ENCODE measurements at regions not wholly inside any gene's neighbourhood (a gene's known extent, or its start where the extent isn't known, plus 50 kb on each side); places are given as distances from the start of the nearest gene placed in this dataset.
A peak's percentile ranks its signal among the peaks of the same experiment; 100 is the strongest.

DNA sequence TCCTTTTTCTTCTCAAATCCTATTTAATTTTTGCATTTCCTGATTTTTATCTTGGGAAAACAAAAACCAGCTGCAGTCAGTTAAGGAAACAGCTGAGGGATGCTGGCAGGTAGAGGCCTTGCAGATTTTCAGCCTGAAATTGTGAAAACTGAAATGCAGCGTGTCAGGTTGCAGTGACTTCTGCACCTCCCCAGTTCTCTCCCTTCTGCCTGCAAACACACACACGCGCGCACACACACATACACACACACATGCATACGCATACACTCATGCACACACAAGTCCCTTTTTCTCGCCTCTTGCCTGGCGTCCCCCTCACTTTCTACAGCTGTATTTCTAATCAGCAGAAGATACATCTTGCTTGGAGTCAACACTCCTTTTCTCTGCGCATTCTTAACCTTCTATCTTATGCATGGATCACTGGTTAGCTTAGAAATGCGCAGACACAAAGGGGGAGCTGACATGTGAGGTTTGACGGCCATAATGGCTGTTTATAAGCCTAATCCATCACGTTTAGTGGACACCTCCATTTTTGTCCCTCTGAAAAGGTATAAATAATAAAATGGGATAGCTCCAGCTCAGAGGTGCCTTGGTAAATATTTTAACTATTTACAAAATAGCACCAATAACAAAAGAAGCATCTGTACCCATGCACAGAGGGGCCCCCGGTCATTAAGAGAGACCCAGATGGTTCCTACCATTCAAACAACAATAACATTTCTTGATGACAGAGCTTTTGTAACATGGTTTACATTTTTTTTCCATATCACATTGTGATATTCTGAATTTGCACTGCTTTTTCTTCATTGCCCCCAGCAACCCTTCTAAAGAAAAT is 392.1 kb upstream of the SALL1 start:
- Histone ChIP-seq H3K4me2 (ENCODE audit: insufficient read depth, low read length, poor library complexity, severe bottlenecking) (peak overlapping the region; percentile 26), H2AK5ac (ENCODE audit: low read depth, low read length) (no peak overlapping the region), H3K9me3 (replicated peaks in 1 of 2; ENCODE audit: control insufficient read depth in 2 of 2, insufficient read depth in 1 of 2, low read depth in 1 of 2, low read length in 2 of 2) (no peaks in the 10 kb centered on the region), H3K18ac (ENCODE audit: low read length) (peak overlapping the region; percentile 71), H2BK5ac (ENCODE audit: low read length) (peak overlapping the region; percentile 6), H3K14ac (ENCODE audit: low read length) (no peak overlapping the region), H4K91ac (ENCODE audit: low read depth, low read length, poor library complexity) (no peak overlapping the region), H3K79me1 (ENCODE audit: low read depth, low read length) (no peaks in the 10 kb centered on the region), H2BK15ac (ENCODE audit: low read length) (no peak overlapping the region), H3K4me3 (ENCODE audit: low read length in 2 of 2) (no peak overlapping the region), H2BK12ac (ENCODE audit: low read length) (no peak overlapping the region), H3K4me1 (ENCODE audit: control insufficient read depth in 2 of 2, insufficient read depth in 1 of 2, low read depth in 1 of 2, low read length in 2 of 2) (peaks cover 42 to 54% of the 10 kb centered on the region in 2 donors), H4K8ac (ENCODE audit: low read depth, low read length) (no peak overlapping the region), H3K4ac (ENCODE audit: low read length) (no peak overlapping the region), H3K27ac (replicated peaks; ENCODE audit: low read length) (peak overlapping the region; percentile 82), H3K36me3 (replicated peaks in 1 of 2; ENCODE audit: control insufficient read depth in 2 of 2, insufficient read depth in 2 of 2, low read length in 2 of 2) (no peaks in the 10 kb centered on the region), H3K23ac (ENCODE audit: low read depth, low read length, poor library complexity) (no peak overlapping the region), H2BK120ac (ENCODE audit: low read depth, low read length) (no peak overlapping the region), H3K27me3 (ENCODE audit: control insufficient read depth in 3 of 3, insufficient read depth in 3 of 3, low read depth in 1 of 3, low read length in 3 of 3) (no peaks in the 10 kb centered on the region), H3K9ac (ENCODE audit: low read depth, low read length, poor library complexity) (no peak overlapping the region), H2AFZ (ENCODE audit: low read length) (peak overlapping the region; percentile 76)
- no CpG with 5 or more reads among the region's 12 CpGs for WGBS, 2 donors (ENCODE audit: extremely low coverage in 2 of 2, insufficient read length in 2 of 2, insufficient replicate concordance in 1 of 2)
- DNase-seq (ENCODE audit: low spot score) = peak; percentile 71

DNA sequence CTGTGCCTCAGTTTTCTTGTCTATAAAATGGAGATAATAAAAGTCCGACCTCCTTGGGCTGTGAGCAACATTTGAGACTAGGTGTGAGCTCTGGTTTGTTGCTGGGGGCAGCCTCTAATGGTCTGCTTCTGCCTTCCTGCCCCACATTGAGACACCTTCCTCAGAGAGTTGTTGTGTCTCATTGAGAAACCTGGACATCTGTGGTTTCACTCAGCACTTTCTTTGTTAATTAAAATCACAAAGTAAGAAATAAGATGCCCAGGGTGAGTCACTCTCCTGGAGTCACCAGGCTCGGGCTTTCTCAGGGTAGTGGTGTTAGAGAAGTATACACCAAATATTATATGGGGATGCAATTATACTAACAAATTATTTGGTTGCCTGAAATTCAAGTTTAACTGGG is 389.2 kb upstream of the SALL1 start:
- H2AFZ ChIP-seq (ENCODE audit: low read length) = no peak overlapping the region
- peaks cover 42 to 60% of the 10 kb centered on the region in 2 donors for H3K4me1 ChIP-seq (ENCODE audit: control insufficient read depth in 2 of 2, insufficient read depth in 1 of 2, low read depth in 1 of 2, low read length in 2 of 2)
- no peak overlapping the region for H2BK15ac ChIP-seq (ENCODE audit: low read length)
- no peak overlapping the region for H3K4ac ChIP-seq (ENCODE audit: low read length)
- H3K18ac ChIP-seq (ENCODE audit: low read length) = no peak overlapping the region
- H2AK5ac ChIP-seq (ENCODE audit: low read depth, low read length) = no peak overlapping the region
- no peak overlapping the region for H4K8ac ChIP-seq (ENCODE audit: low read depth, low read length)
- no peaks in the 10 kb centered on the region for H3K79me1 ChIP-seq (ENCODE audit: low read depth, low read length)
- H3K36me3 ChIP-seq (replicated peaks in 1 of 2; ENCODE audit: control insufficient read depth in 2 of 2, insufficient read depth in 2 of 2, low read length in 2 of 2) = no peaks in the 10 kb centered on the region
- H3K4me2 ChIP-seq (ENCODE audit: insufficient read depth, low read length, poor library complexity, severe bottlenecking) = no peak overlapping the region
- H3K9ac ChIP-seq (ENCODE audit: low read depth, low read length, poor library complexity) = no peak overlapping the region
- H3K27me3 ChIP-seq (ENCODE audit: control insufficient read depth in 3 of 3, insufficient read depth in 3 of 3, low read depth in 1 of 3, low read length in 3 of 3) = no peaks in the 10 kb centered on the region
- no peak overlapping the region for H4K91ac ChIP-seq (ENCODE audit: low read depth, low read length, poor library complexity)
- H3K4me3 ChIP-seq (ENCODE audit: low read length in 2 of 2) = no peak overlapping the region
- no peaks in the 10 kb centered on the region for H3K9me3 ChIP-seq (replicated peaks in 1 of 2; ENCODE audit: control insufficient read depth in 2 of 2, insufficient read depth in 1 of 2, low read depth in 1 of 2, low read length in 2 of 2)
- H2BK12ac ChIP-seq (ENCODE audit: low read length) = no peak overlapping the region
- H3K23ac ChIP-seq (ENCODE audit: low read depth, low read length, poor library complexity) = no peak overlapping the region
- no peak for DNase-seq (ENCODE audit: low spot score)
- H3K27ac ChIP-seq (replicated peaks; ENCODE audit: low read length) = no peak overlapping the region
- no CpG with 5 or more reads among the region's 2 CpGs for WGBS, 2 donors (ENCODE audit: extremely low coverage in 2 of 2, insufficient read length in 2 of 2, insufficient replicate concordance in 1 of 2)
- no peak overlapping the region for H2BK120ac ChIP-seq (ENCODE audit: low read depth, low read length)
- no peak overlapping the region for H2BK5ac ChIP-seq (ENCODE audit: low read length)
- no peak overlapping the region for H3K14ac ChIP-seq (ENCODE audit: low read length)

DNA sequence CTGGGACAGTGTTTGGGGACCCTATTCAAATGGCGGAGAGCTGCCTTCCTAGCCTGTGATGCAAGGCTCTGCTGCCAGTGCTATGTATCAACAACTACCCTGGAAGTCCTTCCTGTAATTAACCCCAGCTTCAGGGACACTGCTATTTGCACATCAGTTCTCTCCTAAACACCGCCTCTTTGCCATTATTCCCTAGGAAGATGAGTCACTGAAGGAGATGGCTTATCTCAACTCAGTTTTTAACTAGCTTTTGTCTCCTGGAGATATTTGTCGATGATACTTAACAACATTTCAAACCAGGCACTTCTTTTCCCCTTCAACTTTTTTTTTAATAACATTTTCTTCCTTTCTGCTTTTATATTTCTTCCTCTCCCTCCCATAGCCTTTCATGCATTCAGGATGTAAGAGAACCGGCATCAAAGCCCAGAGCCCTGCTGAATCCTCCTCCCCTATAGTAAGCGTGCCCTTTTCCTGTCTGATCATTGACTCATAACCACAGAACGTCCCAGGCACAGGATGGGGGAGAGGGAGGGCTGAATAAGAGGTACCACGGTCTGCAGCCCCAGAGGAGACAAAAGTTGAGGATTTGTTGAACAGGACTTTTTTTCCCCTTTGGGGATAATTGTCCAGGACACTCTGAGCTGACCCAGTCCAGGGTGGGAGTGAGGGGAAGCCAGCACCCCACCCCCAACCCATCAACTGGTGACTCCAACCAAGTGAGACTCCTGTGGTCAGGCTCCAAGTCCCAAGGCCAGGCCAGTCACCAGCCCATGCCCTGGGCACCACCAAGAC is 387.8 kb upstream of the SALL1 start:
- no peak overlapping the region for H3K4ac ChIP-seq (ENCODE audit: low read length)
- peak overlapping the region; percentile 15 for H2BK15ac ChIP-seq (ENCODE audit: low read length)
- H3K4me1 ChIP-seq (ENCODE audit: control insufficient read depth in 2 of 2, insufficient read depth in 1 of 2, low read depth in 1 of 2, low read length in 2 of 2) = peaks cover 38 to 50% of the 10 kb centered on the region in 2 donors
- H2AK5ac ChIP-seq (ENCODE audit: low read depth, low read length) = no peak overlapping the region
- H3K79me1 ChIP-seq (ENCODE audit: low read depth, low read length) = no peaks in the 10 kb centered on the region
- no peak overlapping the region for H3K14ac ChIP-seq (ENCODE audit: low read length)
- no CpG with 5 or more reads among the region's 7 CpGs for WGBS, 2 donors (ENCODE audit: extremely low coverage in 2 of 2, insufficient read length in 2 of 2, insufficient replicate concordance in 1 of 2)
- no peak for DNase-seq (ENCODE audit: low spot score)
- H3K23ac ChIP-seq (ENCODE audit: low read depth, low read length, poor library complexity) = no peak overlapping the region
- no peaks in the 10 kb centered on the region for H3K9me3 ChIP-seq (replicated peaks in 1 of 2; ENCODE audit: control insufficient read depth in 2 of 2, insufficient read depth in 1 of 2, low read depth in 1 of 2, low read length in 2 of 2)
- H3K27ac ChIP-seq (replicated peaks; ENCODE audit: low read length) = peak overlapping the region; percentile 6
- no peak overlapping the region for H3K4me2 ChIP-seq (ENCODE audit: insufficient read depth, low read length, poor library complexity, severe bottlenecking)
- H4K8ac ChIP-seq (ENCODE audit: low read depth, low read length) = no peak overlapping the region
- H2BK120ac ChIP-seq (ENCODE audit: low read depth, low read length) = no peak overlapping the region
- no peak overlapping the region for H3K9ac ChIP-seq (ENCODE audit: low read depth, low read length, poor library complexity)
- H3K27me3 ChIP-seq (ENCODE audit: control insufficient read depth in 3 of 3, insufficient read depth in 3 of 3, low read depth in 1 of 3, low read length in 3 of 3) = no peaks in the 10 kb centered on the region
- no peak overlapping the region for H4K91ac ChIP-seq (ENCODE audit: low read depth, low read length, poor library complexity)
- H3K18ac ChIP-seq (ENCODE audit: low read length) = peak overlapping the region; percentile 74
- no peaks in the 10 kb centered on the region for H3K36me3 ChIP-seq (replicated peaks in 1 of 2; ENCODE audit: control insufficient read depth in 2 of 2, insufficient read depth in 2 of 2, low read length in 2 of 2)
- H3K4me3 ChIP-seq (ENCODE audit: low read length in 2 of 2) = no peak overlapping the region
- no peak overlapping the region for H2BK5ac ChIP-seq (ENCODE audit: low read length)
- H2BK12ac ChIP-seq (ENCODE audit: low read length) = no peak overlapping the region
- peak overlapping the region; percentile 23 for H2AFZ ChIP-seq (ENCODE audit: low read length)

DNA sequence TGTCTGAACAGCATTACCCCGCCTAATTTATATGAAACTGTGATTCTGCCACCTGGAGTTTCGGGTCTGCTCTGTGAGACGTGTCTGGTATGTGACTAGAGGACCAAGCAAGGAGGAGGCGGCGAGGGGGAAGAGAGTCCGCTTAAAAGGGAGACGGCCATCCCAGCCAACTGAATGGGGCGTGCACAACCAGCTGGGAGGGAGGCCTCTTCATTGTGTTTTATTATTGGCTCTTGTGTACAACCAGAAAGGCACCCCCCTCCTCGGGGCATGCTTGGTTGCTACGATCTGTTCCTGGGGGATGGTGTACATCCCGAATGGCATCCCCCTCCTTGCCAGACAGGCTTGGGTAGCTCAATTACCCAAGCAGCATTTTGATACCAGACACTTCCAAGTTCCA is 384.5 kb upstream of the SALL1 start:
- H2BK12ac ChIP-seq (ENCODE audit: low read length) = no peak overlapping the region
- no peak overlapping the region for H3K4ac ChIP-seq (ENCODE audit: low read length)
- peak overlapping the region; percentile 63 for H2AFZ ChIP-seq (ENCODE audit: low read length)
- no peak overlapping the region for H2BK5ac ChIP-seq (ENCODE audit: low read length)
- H3K27ac ChIP-seq (replicated peaks; ENCODE audit: low read length) = no peak overlapping the region
- no peaks in the 10 kb centered on the region for H3K27me3 ChIP-seq (ENCODE audit: control insufficient read depth in 3 of 3, insufficient read depth in 3 of 3, low read depth in 1 of 3, low read length in 3 of 3)
- no peak overlapping the region for H3K18ac ChIP-seq (ENCODE audit: low read length)
- H3K23ac ChIP-seq (ENCODE audit: low read depth, low read length, poor library complexity) = no peak overlapping the region
- no peak overlapping the region for H3K9ac ChIP-seq (ENCODE audit: low read depth, low read length, poor library complexity)
- no peaks in the 10 kb centered on the region for H3K36me3 ChIP-seq (replicated peaks in 1 of 2; ENCODE audit: control insufficient read depth in 2 of 2, insufficient read depth in 2 of 2, low read length in 2 of 2)
- no peaks in the 10 kb centered on the region for H3K9me3 ChIP-seq (replicated peaks in 1 of 2; ENCODE audit: control insufficient read depth in 2 of 2, insufficient read depth in 1 of 2, low read depth in 1 of 2, low read length in 2 of 2)
- H3K79me1 ChIP-seq (ENCODE audit: low read depth, low read length) = no peaks in the 10 kb centered on the region
- WGBS, 2 donors (ENCODE audit: extremely low coverage in 2 of 2, insufficient read length in 2 of 2, insufficient replicate concordance in 1 of 2) = no CpG with 5 or more reads among the region's 11 CpGs
- H3K14ac ChIP-seq (ENCODE audit: low read length) = no peak overlapping the region
- no peak overlapping the region for H2BK120ac ChIP-seq (ENCODE audit: low read depth, low read length)
- H3K4me2 ChIP-seq (ENCODE audit: insufficient read depth, low read length, poor library complexity, severe bottlenecking) = no peak overlapping the region
- H4K8ac ChIP-seq (ENCODE audit: low read depth, low read length) = no peak overlapping the region
- H2BK15ac ChIP-seq (ENCODE audit: low read length) = no peak overlapping the region
- no peak overlapping the region for H4K91ac ChIP-seq (ENCODE audit: low read depth, low read length, poor library complexity)
- H2AK5ac ChIP-seq (ENCODE audit: low read depth, low read length) = no peak overlapping the region
- peaks cover 20 to 27% of the 10 kb centered on the region in 2 donors for H3K4me1 ChIP-seq (ENCODE audit: control insufficient read depth in 2 of 2, insufficient read depth in 1 of 2, low read depth in 1 of 2, low read length in 2 of 2)
- H3K4me3 ChIP-seq (ENCODE audit: low read length in 2 of 2) = no peak overlapping the region
- no peak for DNase-seq (ENCODE audit: low spot score)

Data from neuronal stem cell (in vitro differentiated cells).